ENCODE measurements at regions not wholly inside any gene's neighbourhood (a gene's known extent, or its start where the extent isn't known, plus 50 kb on each side); places are given as distances from the start of the nearest gene placed in this dataset.

DNA sequence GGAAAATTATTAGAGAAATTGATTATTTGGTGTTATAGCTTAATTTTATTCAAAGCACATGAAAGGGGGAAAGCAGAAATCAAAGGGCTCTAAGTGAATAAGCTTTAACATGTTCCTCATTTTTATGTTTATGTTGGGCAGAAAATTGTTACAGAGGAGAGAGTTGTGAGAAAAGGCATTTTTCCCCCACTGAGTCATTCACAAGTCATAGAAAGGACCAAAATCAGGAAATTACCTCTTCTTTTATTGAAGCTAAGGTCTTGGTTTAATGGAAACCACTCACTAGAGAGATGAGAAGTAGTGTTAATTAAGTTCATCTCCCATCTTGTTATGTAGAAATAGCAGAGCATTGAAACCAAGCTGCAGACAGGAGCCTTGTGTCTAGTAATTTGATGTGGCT lies 175.3 kb upstream of the THUMPD2 start:
- Histone ChIP-seq H4K5ac (ENCODE audit: insufficient read length, low read depth, low read length) (no peak overlapping the region), H2AK5ac (ENCODE audit: low read depth, low read length) (no peak overlapping the region), H3K4me1 (replicated peaks in 1 of 4; ENCODE audit: control insufficient read depth in 3 of 4, insufficient read depth in 4 of 4, low read length in 3 of 4) (no peaks in the 10 kb centered on the region), H3K27me3 (replicated peaks in 1 of 4; ENCODE audit: control insufficient read depth in 3 of 4, extremely low read depth in 1 of 4, insufficient read depth in 3 of 4, low read length in 3 of 4) (no peaks in the 10 kb centered on the region), H2BK5ac (ENCODE audit: low read depth, low read length) (no peak overlapping the region), H4K20me1 (replicated peaks in 1 of 2; ENCODE audit: control insufficient read depth in 1 of 2, insufficient read depth in 2 of 2, low read length in 2 of 2) (no peaks in the 10 kb centered on the region), H2BK20ac (ENCODE audit: low read length) (no peak overlapping the region), H3K9me3 (ENCODE audit: insufficient read depth in 2 of 2, low read depth in 1 of 2, low read length in 1 of 2) (no peaks in the 10 kb centered on the region), H3K18ac (ENCODE audit: extremely low read depth, low read length) (no peak overlapping the region), H2BK12ac (ENCODE audit: low read depth, low read length) (no peak overlapping the region), H2BK120ac (replicated peaks; ENCODE audit: low read depth, low read length) (no peak overlapping the region), H3K4ac (replicated peaks; ENCODE audit: insufficient read length, low read depth, low read length) (no peak overlapping the region), H3K56ac (replicated peaks; ENCODE audit: insufficient read length, low read depth, low read length) (no peak overlapping the region), H3K27ac (ENCODE audit: low read depth, low read length) (no peak overlapping the region), H3K36me3 (ENCODE audit: control insufficient read depth in 2 of 4, insufficient read depth in 4 of 4, low read length in 3 of 4) (no peaks in the 10 kb centered on the region), H3K14ac (ENCODE audit: insufficient read length) (no peak overlapping the region), H3K23ac (ENCODE audit: insufficient read length) (no peak overlapping the region), H3K23me2 (ENCODE audit: low read depth, low read length) (no peaks in the 10 kb centered on the region), H4K91ac (replicated peaks; ENCODE audit: insufficient read length, low read length) (no peak overlapping the region), H4K8ac (ENCODE audit: extremely low read depth, insufficient read depth, low read length) (no peak overlapping the region), H3K79me1 (ENCODE audit: low read depth, low read length) (no peaks in the 10 kb centered on the region), H3K9ac (replicated peaks in 1 of 4; ENCODE audit: extremely low read depth in 1 of 4, low read depth in 3 of 4, low read length in 3 of 4) (no peak overlapping the region), H3K79me2 (ENCODE audit: control insufficient read depth in 1 of 2, insufficient read depth in 2 of 2, low read length in 2 of 2) (no peaks in the 10 kb centered on the region), H3K4me2 (ENCODE audit: insufficient read depth in 1 of 2, low read depth in 2 of 2, low read length in 2 of 2) (no peak overlapping the region), H3K4me3 (ENCODE audit: extremely low read depth in 1 of 4, insufficient read depth in 2 of 4, low read depth in 3 of 4, low read length in 4 of 4) (no peak overlapping the region), H2AFZ (ENCODE audit: low read length) (no peak overlapping the region), H2BK15ac (ENCODE audit: low read length) (no peak overlapping the region)
- DNase-seq (ENCODE audit: low read depth in 1 of 2, low spot score in 2 of 2) = no peak
- ChIA-PET POLR2A (ENCODE audit: partially characterized antibody) (no interaction called here), CTCF (ENCODE audit: partially characterized antibody) (interaction anchor here (0.7 to 1.5 kb wide), 2 partner anchors 9 to 1445 kb away, joined by 3 to 6 read pairs; no protein-coding TSS in a partner anchor)
- FAIRE-seq = no peak
- TF ChIP-seq GTF2F1 (IDR thresholded peaks at IDR 0.05; ENCODE audit: borderline replicate concordance, low read depth, low read length) (no peak), HDAC6 (IDR thresholded peaks at IDR 0.05; ENCODE audit: low read depth, low read length) (no peak), SP4 (IDR thresholded peaks at IDR 0.05; ENCODE audit: low read length) (no peak), RAD21 (IDR thresholded peaks at IDR 0.05 in 1 of 2, conservative IDR thresholded peaks at IDR 0.05 in 1 of 2; ENCODE audit: low read depth in 2 of 2, low read length in 2 of 2) (no peak), POLR2AphosphoS5 (IDR thresholded peaks at IDR 0.05; ENCODE audit: low read depth, low read length) (no peak), RNF2 (IDR thresholded peaks at IDR 0.05; ENCODE audit: borderline replicate concordance, low read depth, low read length, missing control alignments, poor library complexity, severe bottlenecking) (no peak), JUND (IDR thresholded peaks at IDR 0.05; ENCODE audit: low read length) (no peak), RXRA (IDR thresholded peaks at IDR 0.05; ENCODE audit: insufficient read depth, low read depth, low read length) (no peak), CBX8 (IDR thresholded peaks at IDR 0.05; ENCODE audit: borderline replicate concordance, low read depth, low read length) (no peak), EGR1 (IDR thresholded peaks at IDR 0.05; ENCODE audit: borderline replicate concordance, low read depth, low read length) (no peak), SIX5 (IDR thresholded peaks at IDR 0.05; ENCODE audit: low read depth, low read length) (no peak), KDM5A (IDR thresholded peaks at IDR 0.05; ENCODE audit: low read length) (no peak), NANOG (IDR thresholded peaks at IDR 0.05; ENCODE audit: insufficient read depth, low read depth, low read length, poor library complexity, severe bottlenecking) (no peak)
- TF ChIP-seq, protein P1, sequence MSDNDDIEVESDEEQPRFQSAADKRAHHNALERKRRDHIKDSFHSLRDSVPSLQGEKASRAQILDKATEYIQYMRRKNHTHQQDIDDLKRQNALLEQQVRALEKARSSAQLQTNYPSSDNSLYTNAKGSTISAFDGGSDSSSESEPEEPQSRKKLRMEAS (IDR thresholded peaks at IDR 0.05) = no peak
- TF ChIP-seq, protein P2, sequence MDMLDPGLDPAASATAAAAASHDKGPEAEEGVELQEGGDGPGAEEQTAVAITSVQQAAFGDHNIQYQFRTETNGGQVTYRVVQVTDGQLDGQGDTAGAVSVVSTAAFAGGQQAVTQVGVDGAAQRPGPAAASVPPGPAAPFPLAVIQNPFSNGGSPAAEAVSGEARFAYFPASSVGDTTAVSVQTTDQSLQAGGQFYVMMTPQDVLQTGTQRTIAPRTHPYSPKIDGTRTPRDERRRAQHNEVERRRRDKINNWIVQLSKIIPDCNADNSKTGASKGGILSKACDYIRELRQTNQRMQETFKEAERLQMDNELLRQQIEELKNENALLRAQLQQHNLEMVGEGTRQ (IDR thresholded peaks at IDR 0.05; ENCODE audit: low read length) = no peak

Measured in H1 (cell line).